T follicular helper cell (primary cell): ENCODE measurements at regions not wholly inside any gene's neighbourhood (a gene's known extent, or its start where the extent isn't known, plus 50 kb on each side); places are given as distances from the start of the nearest gene placed in this dataset.

Experiments
- DNase-seq: peaks from one replicate; pipeline ENCODE4 v3.0.0-alpha.2; 2020; ENCODE audit warnings: low read depth

DNA sequence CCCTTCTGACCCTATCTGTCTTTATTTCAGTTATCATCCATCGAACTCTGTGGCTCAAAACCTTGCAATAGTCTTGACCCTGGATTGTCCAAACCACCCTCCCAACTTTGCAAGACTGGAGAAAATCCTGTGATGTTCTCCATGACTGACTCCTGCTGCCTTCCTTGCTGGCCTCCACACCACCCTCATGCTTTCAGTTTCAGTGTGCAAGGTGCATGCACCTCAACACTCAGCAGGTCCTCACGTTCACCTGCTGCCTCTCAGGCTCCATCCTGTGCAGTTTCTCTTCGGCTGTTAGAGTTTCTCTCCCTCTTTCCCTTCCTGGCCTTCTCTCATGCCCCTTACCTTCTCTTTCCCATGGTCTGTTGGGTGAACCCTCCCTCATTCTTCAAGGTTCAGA, 59.4 kb upstream of the ASIC2 start:
- no peak for DNase-seq

DNA sequence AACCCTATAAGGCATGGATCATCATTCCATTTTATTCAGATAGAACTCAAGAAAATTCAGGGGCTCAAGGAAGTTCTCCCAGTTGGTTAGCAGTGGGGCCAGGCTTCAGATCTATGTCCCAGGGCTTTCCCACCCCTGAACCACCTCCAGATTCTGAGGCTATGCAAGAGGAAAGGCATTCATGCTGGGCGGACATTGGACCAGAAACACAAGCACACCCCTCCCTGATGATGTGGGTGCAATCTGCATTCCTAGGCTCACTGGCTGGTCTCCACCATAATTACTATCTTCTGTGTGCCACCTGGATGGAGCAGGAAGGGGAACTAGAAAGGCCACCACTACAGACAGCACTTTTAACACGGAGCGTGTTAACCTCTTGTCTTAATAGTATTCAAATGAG, 63.2 kb upstream of the ASIC2 start:
- DNase-seq: no peak

DNA sequence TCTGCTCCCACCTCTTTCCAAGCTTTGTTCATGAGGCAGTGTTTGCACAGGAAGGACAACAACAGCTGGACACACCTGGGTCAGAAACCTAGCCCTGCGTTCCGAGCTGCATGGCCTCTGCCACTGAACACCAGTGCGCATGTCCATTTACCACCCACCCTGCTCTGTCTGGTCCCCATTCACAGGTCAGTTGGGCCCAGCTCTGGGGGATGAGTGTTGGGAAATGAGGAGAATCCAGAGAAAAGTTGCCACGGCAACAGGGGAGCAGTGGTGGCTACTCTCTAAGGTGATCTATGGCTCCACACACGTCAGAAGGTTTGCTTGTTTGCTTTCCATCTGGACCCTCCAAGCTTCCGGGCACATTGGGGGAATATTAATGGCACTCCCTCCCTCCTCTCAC, 70.4 kb upstream of the ASIC2 start:
- DNase-seq: no peak

DNA sequence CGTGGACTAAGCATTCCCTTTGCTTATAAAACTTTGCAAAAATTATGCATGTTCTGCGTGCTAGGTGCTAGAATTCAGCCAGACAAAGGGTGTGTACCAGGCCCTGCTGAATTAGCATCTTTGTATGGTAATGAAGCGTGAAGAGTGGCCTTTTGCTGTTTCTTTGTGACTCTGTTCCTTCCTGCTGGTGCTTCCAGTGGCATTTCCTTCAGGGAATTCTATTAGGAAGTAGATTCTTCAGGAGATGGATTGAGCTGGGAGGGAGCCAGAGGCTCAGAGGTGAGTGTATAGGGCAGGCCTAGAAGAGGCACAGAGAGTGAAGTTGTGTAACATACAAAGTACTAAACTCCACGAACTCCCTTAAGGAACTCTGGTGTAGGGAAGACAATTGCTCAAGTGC, 73.9 kb upstream of the ASIC2 start:
- DNase-seq: no peak

DNA sequence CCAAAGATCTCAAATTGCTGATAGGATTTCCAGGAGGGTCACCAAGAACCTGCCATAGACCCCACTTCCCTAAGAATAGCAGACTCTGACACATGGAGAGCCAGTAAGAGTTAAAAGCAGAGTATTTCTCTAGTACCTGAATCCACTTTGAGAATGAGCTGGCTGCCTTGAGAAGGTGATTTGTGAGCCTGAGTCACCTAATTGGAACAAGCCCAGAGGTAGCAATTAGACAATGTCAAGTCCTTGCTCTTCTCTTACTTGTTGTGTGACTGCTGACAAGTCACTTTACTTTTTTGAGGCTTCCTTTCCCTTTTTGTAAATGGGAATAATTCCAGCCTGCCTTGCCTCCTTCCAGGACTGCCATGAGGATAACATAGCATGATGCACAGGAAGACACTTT, 76.1 kb upstream of the ASIC2 start:
- no peak for DNase-seq

DNA sequence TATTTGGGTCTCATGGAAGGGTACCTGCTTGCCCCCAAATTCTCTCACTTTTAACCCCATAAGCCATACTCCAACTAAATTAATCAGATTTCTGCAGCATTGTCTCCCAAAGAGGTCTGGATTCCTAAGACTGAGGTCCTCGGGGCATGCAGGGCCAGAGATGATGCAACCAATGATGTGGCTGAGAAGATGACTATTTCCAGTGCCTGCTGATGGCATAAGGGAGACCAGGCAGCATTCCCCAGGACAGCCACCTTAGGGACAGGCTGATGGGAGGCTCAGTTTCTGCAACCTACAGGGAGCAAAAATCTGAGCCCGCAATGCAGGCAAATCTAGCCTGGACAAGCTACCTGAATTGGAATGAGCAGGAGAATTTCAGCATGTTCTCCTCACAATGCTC, 76.8 kb upstream of the ASIC2 start:
- no peak for DNase-seq

DNA sequence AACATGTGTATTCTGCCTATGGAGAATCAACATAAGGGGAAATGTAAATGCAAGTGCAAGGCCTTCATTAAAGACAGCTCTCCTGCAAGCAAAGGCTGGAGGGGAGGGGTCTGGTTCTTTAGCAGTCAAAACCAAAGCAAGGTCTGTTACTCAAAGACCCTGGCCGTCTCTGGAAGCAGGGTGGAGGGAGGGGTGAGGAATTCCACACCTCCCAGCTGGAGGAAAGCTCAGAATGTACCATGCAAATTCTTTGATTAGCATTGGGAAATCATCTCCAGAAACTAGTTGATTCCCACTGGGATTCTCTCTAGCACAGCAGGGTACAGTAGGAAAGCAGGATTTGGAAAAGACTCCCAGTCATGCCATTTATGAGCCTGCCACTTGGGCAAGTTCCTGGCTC, 77.3 kb upstream of the ASIC2 start:
- no peak for DNase-seq

DNA sequence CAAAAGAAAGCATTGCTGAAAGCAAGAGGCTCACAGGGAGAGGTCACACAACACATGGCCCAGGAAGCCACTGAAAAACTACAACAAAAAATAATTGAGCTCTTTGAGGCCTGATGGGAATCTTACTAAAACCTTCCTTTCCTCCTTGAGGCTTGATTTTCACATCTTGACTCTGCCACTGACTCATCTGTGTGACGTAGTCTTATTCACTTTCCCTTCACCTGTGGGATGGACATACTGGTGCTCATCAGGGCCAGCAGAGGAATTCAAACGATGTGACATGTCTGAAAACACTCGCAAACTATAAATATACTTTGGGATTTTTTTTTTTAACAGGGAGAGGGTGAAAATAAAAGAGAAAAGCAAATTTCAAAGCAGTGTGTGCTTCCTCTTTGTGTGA, 78.3 kb upstream of the ASIC2 start:
- DNase-seq: no peak

DNA sequence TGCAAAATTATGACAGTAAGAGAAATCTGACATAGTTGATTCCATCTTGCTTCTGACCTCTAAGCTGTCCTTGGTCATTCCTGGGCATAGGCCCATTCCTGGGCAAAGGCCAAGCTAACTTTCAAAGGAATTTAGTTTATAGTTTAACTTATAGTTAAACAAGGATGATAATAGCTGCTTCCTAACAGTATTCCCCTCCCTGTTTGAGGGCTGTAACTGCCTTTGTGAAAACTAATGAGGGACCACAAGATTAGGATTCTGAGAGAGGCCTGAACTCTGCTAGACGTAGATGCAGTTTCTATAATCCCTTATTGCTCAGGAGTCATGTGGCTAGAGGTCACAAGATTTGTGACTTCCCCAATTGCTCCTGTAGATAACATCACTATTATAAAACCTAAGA, 80.2 kb upstream of the ASIC2 start:
- no peak for DNase-seq

DNA sequence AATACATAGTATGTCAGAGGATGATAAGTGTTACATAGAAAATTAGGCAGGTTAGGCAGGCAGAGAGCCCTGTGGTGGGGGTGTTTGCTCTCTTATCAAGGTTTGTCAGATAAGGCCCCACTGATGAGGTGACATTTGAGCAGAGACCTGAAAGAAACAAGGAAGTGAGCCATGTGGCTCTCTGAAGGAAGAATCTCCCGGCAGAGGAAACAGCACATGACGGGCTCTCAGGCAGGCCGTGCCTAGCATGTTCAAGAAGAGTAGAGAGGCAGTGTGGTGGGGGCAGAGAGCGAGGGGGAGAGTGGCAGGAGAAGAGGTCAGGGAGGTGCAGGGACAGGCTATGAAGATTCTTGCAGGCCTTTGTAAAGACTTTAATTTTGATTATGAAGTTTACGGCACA, 82.0 kb upstream of the ASIC2 start:
- no peak for DNase-seq

DNA sequence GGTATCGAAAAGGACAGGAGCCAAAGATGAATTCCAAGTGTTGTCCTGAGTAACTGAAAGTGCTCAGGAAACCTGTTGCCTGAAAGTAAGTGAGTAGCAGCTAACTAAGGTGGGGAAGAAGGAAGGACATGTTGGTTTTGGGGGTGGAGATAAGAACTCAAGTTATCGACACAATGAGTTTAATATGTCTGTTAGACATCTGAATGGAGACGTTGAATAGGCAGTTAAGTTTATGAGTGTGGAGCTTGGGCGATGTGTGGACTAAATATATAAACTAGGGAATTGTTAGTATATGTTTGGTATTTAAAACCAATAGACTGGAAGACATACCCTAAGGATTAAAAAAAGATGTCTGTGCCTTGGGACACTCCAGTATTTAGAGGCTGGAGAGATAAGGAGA, 82.7 kb upstream of the ASIC2 start:
- no peak for DNase-seq

DNA sequence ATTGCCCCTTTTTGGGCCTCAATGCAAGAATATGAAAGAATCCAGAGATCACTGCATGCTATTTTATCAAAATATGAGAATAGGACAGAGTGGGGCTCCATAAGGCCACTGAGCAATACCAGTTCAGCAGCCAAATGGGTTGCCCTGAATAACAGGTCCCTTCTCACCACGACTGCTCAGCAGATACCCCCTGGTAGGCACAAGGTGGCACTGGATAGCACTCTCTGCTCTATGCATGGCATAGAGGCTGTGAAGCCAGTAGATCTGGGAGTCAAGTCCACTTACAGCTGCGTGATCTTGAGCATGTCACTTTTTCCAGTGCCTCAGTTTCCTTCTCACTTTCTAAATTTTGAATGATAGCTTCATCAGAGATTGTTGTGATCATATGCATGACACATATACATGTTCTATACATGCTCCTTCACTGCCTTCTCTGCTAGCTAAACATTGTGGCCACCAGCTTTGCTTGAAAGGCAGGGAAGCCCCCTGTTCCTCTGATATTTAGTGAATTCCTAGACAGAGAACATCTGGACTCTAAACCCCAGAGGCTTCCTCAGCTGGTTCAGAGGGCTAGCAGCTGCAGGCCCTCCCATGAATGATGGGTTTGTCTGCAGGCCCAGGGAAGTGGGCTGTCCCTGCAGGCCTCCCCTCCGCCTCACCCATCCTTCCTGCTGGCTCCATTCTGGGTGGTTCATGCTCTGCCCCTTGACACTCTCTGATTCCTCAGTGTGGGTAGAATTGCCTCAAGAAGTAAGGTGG, 84.9 kb upstream of the ASIC2 start:
- no peak for DNase-seq

DNA sequence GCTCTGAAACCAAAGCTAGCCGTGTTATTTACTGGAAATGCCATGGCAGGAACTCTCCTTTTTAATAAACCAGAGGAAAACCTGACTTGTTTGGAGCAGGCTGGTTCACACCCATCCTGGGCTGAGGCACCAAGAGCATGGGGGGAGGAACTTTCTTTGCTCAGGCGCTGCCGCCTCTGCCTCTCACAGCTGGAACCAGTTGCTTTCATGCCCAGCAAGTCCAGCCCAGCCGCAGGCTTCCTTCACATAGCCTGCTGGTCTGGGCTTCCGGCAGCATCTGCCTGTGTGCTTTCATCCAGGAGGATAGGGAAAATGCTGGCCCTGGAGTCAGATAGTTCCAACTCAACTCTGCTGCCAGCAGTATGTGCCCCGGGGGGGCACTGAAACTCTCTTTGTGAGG, 88.1 kb upstream of the ASIC2 start:
- no peak for DNase-seq

DNA sequence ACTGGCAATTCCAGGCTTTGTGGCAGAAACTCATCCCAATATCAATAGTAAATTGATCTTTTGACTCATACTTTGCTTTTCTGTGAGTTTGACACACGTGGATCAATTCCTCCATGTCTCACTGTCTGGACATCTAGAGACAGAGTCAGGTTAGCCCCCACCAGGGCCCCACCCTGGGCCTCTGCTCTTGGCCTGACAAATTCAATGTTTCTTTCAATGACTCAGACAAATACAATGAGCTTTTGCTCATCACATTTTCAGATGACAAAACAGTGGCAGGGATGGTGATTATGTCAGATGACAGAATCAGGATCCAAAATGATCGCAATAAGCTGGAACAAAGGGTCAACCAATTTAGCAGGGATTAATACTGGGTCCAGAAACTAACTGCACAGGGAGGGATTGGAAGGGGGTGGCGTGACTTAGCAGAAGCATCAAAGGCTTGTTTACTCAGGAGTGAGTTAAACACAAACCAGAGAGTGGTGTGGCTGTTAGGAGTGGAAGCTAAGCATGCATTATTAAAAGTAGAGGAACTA, 90.5 kb upstream of the ASIC2 start:
- no peak for DNase-seq

DNA sequence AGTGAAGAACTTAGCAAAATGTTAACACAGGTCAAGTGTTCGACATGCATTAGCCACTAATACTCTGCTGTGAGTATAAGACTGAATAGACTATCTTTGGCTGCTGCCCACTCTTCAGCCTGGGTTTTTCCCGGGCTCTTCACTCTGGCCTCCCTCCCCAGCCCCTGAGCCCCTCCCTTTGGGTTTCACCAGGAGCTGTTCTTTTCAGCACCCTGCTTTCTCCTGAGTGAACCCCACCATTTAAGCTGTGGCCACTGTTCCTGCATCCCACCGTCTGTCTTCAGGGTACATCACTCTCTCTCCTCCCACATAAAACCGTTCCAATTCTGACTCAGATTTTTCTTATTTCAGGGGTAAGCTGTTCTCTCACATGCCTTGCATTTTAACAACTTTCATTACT, 92.0 kb upstream of the ASIC2 start:
- no peak for DNase-seq

DNA sequence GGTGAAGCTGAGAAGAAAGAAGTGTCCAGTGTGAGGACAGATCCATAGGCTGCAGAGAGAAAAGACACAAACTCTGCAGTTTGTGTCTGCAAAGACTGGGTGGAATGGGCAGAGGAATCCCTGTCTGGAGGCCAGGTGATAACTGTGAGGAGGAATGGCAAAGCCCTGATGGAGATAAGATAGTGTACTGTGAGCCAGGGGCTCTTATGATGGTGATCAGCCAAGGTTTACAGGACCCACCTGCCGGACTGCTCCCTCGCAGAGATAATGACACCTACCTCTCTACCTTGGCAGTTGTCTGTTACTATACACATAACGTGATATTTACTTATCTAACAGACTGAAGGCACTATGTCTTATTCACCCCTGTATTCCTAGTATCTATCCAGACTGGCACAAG, 92.6 kb upstream of the ASIC2 start:
- no peak for DNase-seq

DNA sequence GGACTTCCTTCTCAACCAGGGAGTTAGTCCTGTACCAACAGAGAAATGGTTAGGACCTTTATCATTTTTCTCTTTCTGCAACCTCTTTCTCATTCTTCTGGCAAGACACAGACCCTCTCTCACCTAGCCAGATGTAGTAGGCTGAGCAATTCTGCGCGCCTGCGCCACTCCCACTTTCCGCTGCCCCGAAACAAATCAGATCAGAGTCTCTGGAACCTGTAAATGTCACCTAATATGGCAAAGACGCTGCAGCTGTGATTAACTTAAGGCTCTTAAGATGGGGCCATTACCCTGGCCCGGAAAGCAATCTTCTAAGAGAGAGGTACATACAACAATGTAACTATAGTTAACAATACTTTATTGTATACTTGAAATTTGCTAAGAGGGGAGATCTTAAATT, 94.3 kb upstream of the ASIC2 start:
- no peak for DNase-seq

DNA sequence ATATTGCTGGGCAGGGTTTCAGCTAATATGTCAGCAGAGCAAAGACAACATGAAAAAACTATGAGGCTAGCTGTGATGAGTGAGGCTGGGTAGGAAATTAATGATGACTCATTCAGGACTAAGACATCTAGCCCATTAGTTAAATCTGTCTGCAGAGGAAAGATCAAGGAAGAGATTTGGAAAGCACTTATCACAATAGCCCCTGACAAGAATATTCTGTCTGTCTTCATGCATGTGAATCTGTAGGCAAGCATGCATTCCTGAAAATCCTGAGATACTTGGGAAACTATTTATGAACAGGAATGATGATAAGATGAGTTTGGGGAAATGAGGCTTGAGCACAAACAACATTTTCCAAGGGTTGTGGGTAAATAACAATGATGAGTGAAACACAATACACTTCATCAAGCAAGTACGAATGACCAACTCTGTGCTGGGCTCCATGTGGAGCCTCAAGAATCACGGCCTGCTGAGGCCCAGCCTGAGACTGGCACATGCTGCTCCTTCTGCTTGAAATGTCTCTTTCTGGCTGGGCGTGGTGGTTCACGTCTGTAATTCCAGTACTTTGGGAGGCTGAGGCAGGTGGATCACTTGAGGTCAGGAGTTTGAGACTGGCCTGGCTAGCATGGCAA, 96.5 kb upstream of the ASIC2 start:
- no peak for DNase-seq

DNA sequence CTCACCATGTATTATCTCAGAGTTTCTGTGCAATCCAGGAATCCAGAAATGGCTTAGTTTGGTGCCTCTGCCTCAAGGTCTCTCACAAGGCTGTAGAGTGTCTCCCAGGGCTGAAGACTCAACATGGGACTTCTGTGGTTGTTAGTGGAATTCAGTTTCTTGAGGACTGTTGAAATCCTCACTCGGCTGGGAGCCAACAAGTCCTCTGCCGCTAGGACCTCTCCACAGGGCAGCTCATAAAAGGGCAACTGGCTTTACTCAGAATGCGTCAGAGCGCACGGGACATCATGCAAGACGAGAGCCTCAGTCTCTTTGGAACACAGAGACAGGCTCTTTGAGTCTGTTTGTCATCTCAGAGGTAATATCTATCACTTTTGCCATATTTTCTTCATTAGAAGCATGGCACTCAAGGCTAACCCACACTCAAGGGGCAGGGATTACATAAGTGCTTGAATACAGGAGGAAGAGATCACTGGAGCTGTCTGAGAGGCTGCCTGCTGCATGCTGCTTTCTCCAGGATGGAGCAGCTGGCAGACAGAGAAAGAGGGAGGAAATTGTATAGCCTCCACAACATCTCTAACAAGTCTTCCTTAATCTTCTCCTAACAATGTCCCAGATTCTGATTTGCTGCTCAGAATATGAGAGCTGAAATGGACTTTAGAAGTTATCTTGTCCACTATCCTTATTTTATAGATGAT, 97.5 kb upstream of the ASIC2 start:
- no peak for DNase-seq

DNA sequence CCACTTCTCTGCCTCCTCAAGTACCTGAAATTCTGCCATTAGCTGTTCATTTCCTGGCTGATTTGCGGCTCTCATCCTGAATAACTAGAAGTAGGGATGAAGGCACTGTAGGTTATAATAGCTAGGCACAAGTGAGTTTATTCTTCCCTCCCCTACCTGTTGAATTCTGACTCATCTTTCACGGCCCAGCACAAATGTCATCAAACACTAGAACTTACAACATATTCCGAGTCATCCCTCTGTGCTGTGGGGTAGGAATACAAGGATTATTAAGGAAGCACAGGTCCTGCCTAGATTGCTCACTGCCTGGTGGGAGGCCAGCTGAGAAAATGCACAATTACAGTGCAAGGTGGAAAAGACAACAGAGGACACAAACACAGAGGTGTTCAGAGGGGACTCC, 103.7 kb upstream of the ASIC2 start:
- no peak for DNase-seq

DNA sequence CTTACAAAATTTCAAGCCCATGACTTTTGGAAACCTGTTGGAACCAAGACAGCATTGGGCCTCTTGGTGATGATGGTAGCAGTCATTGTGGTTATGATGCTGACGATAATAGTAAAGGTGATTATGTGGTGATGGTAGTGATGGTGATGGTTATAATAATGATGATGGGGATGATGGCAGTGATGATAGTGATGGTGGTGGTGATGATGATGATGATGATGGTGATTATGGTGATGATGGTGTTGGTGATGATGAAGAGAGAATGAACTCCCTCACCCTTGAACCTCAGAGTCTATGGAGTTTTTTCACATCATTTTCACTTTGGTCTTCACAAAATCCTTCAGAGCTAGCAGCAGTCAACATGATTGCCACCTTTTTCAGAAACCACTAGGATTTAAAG, 105.3 kb upstream of the ASIC2 start:
- no peak for DNase-seq

DNA sequence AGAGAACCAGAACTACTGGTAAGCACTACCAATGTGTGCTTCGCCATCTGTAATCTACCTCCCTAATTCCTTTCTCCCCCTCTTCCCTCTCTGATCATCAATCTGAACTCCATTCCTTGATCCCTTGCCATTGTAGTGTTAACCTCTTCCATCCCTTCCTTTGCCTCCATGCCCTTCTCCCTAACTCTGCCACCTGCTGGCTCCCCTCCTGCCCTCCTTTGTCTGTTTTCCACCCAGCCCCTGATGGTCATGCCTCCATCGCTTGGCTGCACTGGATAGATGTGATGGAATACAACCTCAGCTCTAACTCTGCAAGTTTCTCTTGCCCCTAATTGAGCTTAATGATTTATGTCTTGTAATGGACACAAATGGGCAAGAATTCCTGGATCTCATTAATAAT, 108.2 kb upstream of the ASIC2 start:
- DNase-seq: no peak

DNA sequence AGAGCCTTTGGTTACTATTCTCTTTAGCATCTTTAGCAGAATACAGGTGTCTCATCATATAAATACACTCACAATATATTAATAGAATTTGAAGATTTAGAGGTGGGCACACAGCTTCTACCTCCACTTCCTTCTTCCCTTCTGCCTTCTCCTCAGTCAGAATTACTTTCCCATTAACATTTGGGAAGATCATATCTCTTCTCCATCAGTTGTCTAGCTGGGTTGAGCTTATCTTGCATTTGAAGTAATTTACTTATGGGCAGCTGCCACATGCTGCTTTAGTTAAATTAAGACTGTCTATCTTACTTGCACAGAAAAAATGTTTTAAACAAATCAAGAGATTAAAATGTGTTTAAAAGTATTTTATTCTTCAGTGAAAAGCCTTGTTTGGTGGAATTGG, 110.1 kb upstream of the ASIC2 start:
- DNase-seq: no peak
